Lower leg skin (tissue), 4 donors: ENCODE measurements at regions not wholly inside any gene's neighbourhood (a gene's known extent, or its start where the extent isn't known, plus 50 kb on each side); places are given as distances from the start of the nearest gene placed in this dataset.

ENCODE experiments used
- DNase-seq, 2 donors: peaks; one replicate each; pipeline ENCODE4 v3.0.0-alpha.2; 2019; ENCODE audit warnings: low spot score in 2 of 2
- H3K4me3 ChIP-seq: fragments of 200-600 bp; sonication (generic); 2 replicates; pipeline ENCODE4 v1.5.1; 2017; ENCODE audit warnings: mild to moderate bottlenecking, low read depth; ENCODE audit not compliant: poor library complexity, severe bottlenecking
- POLR2A ChIP-seq, 2 donors: fragments of 450-650 bp; IDR thresholded peaks; one replicate each; pipeline ENCODE4 v1.6.1; 2016 to 2017; ENCODE audit warnings: antibody characterized with exemption in 2 of 2, mild to moderate bottlenecking in 1 of 2, moderate library complexity in 1 of 2
- WGBS, 2 donors: methylation state at CpG; one replicate each; pipeline ENCODE4 v1.1.5; 2018; 5-methylcytosine and 5-hydroxymethylcytosine counted together
- intact Hi-C: fragments of 100-400 bp; cut with DNase I; formaldehyde crosslinking; loops from one replicate; pipeline ENCODE4 v1.15.0; 2023; ENCODE audit warnings: low total_unique reads
- TF ChIP-seq, protein P1 (sequence below), 3 donors: fragments of 450-650 bp; IDR thresholded peaks; one replicate each; pipeline ENCODE4 v1.5.1; 2016; ENCODE audit warnings: antibody characterized with exemption in 3 of 3, mild to moderate bottlenecking in 3 of 3, moderate library complexity in 2 of 3

DNA sequence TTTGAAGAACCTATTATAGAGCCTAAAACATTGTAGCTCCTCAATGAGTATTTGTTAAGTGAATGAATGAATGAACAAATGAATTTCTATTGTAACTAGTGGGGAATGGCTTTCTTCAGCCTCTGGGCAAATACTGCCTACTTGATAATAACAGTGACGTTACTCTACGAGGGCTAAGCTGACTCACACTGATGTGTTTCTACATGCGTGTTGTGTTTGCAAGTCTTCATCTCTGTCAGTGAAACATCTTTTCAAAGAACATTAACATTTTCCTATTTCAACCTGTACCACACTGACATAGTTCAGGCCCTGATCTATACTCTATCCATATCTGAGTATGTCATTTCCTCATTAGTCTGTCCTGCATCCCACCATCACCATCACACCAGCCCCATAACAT, 319.9 kb upstream of the ACVR2A start:
- peak in 1 of 2 donors; percentile 24 for DNase-seq
- TF ChIP-seq, protein P1, sequence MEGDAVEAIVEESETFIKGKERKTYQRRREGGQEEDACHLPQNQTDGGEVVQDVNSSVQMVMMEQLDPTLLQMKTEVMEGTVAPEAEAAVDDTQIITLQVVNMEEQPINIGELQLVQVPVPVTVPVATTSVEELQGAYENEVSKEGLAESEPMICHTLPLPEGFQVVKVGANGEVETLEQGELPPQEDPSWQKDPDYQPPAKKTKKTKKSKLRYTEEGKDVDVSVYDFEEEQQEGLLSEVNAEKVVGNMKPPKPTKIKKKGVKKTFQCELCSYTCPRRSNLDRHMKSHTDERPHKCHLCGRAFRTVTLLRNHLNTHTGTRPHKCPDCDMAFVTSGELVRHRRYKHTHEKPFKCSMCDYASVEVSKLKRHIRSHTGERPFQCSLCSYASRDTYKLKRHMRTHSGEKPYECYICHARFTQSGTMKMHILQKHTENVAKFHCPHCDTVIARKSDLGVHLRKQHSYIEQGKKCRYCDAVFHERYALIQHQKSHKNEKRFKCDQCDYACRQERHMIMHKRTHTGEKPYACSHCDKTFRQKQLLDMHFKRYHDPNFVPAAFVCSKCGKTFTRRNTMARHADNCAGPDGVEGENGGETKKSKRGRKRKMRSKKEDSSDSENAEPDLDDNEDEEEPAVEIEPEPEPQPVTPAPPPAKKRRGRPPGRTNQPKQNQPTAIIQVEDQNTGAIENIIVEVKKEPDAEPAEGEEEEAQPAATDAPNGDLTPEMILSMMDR (IDR thresholded peaks at IDR 0.05), result no peak
- TF ChIP-seq POLR2A (IDR thresholded peaks at IDR 0.05), result no peak
- WGBS, 2 donors, result 51 to 64% methylated on average over 3 of the region's 3 CpGs
- no peak overlapping the region for H3K4me3 ChIP-seq
- intact Hi-C loops, result no loop called here

DNA sequence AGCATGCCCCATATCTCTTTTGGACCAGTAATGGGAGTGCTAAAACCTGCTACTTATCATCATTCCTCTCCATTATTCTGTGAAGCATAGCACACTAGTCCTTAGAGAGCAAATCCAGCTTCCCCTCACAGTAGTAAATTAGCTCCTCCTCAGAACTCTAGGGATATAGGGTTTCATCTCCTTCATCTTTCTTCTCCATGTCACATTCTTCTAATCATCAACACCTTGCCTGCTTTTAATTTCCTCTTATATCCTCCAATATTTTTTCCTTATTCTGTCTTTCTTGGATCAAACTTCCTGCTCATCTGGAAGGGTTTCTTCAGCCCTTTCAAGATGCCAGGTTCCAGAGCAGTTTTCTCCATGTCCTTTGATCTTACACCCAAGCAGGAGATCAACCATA, 321.4 kb upstream of the ACVR2A start:
- TF ChIP-seq POLR2A (IDR thresholded peaks at IDR 0.05), result no peak
- TF ChIP-seq, protein P1 (IDR thresholded peaks at IDR 0.05), result no peak

DNA sequence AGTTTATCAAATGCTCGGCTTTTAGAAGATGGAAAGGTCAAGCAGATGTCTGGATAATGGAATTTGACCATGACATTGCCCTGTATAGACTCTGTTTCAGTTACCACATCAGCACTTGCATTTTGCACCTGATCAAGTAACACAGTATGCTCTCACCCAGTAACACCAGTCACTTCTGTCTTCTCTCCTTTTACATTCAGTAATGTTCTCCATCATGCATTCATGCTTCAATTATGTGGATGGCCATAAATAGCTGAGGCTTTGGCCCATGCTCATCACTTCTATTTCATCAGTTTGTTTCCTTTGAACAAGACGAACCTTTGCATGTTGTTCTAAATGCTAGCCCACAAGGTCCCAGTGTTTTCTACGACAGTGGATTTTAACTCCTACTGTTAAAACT, 322.9 kb upstream of the ACVR2A start:
- DNase-seq, result no peak
- 80 to 92% methylated on average over 3 of the region's 3 CpGs for WGBS, 2 donors
- intact Hi-C loops, result no loop called here
- TF ChIP-seq, protein P1 (IDR thresholded peaks at IDR 0.05), result no peak
- no peak for TF ChIP-seq POLR2A (IDR thresholded peaks at IDR 0.05)
- no peak overlapping the region for H3K4me3 ChIP-seq

More for the DNA sequence above, 321.4 kb upstream of the ACVR2A start:
- H3K4me3 ChIP-seq, result no peak overlapping the region
- DNase-seq, result no peak
- intact Hi-C loops, result no loop called here

DNA sequence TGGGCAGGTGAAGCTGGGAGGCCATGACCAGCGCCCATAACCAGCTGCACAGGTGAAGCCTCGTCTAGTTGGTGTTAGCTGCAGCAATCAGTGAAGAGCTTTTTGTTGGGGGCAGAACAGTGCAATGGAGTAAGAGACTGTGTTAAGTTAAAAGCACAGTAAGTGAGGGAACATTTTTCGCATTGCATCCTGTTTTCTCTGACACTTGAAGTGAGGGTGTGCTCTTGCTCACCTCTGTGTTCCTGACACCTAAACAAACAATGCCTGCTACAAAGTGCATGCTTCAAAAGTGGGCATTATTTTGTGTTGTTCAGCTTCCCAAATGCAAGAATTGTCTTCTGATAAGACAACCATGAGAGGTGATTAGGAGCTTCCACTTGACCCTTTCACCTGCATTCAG, 324.0 kb upstream of the ACVR2A start:
- TF ChIP-seq POLR2A (IDR thresholded peaks at IDR 0.05), result no peak
- TF ChIP-seq, protein P1 (IDR thresholded peaks at IDR 0.05), result no peak
- intact Hi-C loops, result no loop called here
- H3K4me3 ChIP-seq, result no peak overlapping the region
- 89 to 96% methylated on average over 3 of the region's 3 CpGs for WGBS, 2 donors
- no peak for DNase-seq

DNA sequence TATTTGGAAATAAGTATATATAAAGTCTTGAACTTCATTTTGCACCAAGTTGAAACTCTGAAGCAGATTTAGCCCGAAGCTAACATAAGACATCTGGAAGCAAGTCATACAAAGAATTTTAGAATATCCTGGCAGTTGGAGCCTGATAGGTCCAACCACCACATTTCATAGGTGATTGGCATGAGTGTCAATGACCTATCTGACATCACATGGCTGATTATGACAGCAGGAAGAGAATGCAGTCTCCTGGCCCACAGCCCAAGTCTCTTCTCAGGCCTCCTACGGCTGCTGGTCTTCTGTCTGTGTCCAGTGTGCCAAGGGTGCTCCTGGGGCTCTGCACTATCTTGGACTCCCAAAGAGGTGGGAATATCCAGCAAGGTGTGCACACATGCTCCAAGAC, 325.7 kb upstream of the ACVR2A start:
- WGBS, 2 donors, result 65 to 84% methylated on average over 2 of the region's 2 CpGs
- intact Hi-C loops, result no loop called here
- no peak for TF ChIP-seq POLR2A (IDR thresholded peaks at IDR 0.05)
- TF ChIP-seq, protein P1 (IDR thresholded peaks at IDR 0.05), result no peak
- H3K4me3 ChIP-seq, result no peak overlapping the region
- no peak for DNase-seq

DNA sequence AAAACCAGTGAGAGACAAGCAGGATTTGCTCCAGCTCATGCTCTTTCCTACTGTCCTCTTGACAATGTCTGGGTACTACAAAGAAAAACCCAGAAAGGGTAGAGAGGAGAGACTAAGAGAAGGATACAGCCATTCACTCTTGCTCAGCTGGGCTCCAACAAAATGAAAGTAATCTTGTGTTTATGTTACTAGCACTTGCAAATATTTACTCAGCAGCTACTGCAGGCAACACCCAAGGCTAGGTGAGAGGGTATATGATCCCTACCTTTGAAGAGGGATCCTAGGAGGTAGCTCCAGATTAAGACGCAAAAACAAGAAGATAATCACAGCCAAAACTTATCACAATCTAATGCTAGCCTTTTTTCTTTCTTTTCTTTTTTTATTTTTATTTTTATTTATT, 329.6 kb upstream of the ACVR2A start:
- no peak for DNase-seq
- H3K4me3 ChIP-seq, result no peak overlapping the region
- 90 to 97% methylated on average over 1 of the region's 1 CpG for WGBS, 2 donors
- intact Hi-C loops, result no loop called here
- no peak for TF ChIP-seq POLR2A (IDR thresholded peaks at IDR 0.05)
- TF ChIP-seq, protein P1 (IDR thresholded peaks at IDR 0.05), result no peak
